SK-N-SH (cell line): ENCODE measurements at regions not wholly inside any gene's neighbourhood (a gene's known extent, or its start where the extent isn't known, plus 50 kb on each side); places are given as distances from the start of the nearest gene placed in this dataset.
A peak's percentile ranks its signal among the peaks of the same experiment; 100 is the strongest.

ENCODE experiments used
- CTCF ChIA-PET: fragments of 300-600, 350-600 bp; formaldehyde crosslinking; extraction: SDS; loops from one replicate; lab custom pipeline; 2021; lab: Yijun Ruan, JAX
- POLR2A ChIA-PET: fragments of 350-600 bp; sonication (Branson Sonifier 250); formaldehyde crosslinking; extraction: SDS; loops from one replicate; lab custom pipeline; 2020; ENCODE audit warnings: antibody characterized with exemption, inconsistent platforms; lab: Yijun Ruan, JAX
- DNase-seq: peaks from one replicate; pipeline ENCODE4 v3.0.0; 2012
- H2AFZ ChIP-seq: fragments of 200-600 bp; sonication (generic); 2 replicates; pipeline ENCODE4 v1.8.1; 2016; ENCODE audit warnings: antibody characterized with exemption, mild to moderate bottlenecking, low read depth
- H3F3A ChIP-seq: fragments of 200-600 bp; sonication (generic); replicated peaks from 2 replicates; pipeline ENCODE3; 2016; ENCODE audit warnings: antibody characterized with exemption, mild to moderate bottlenecking; ENCODE audit not compliant: insufficient read depth
- H3K27ac ChIP-seq, 2 experiments: fragments of 200-500 bp in 1 of 2; fragments of 200-600 bp in 1 of 2; sonication (Bioruptor generic) in 1 of 2; sonication (generic), shearing (Covaris generic) in 1 of 2; 2 replicates each; pipeline versions ENCODE4 v1.5.1 to v1.6.1; 2014 to 2016; ENCODE audit warnings: low read depth in 2 of 2, inconsistent platforms in 1 of 2, low read length in 1 of 2, mild to moderate bottlenecking in 1 of 2, mixed read lengths in 1 of 2
- H3K27me3 ChIP-seq: fragments of 200-600 bp; sonication (generic), shearing (Covaris generic); 2 replicates; pipeline ENCODE4 v1.6.1; 2016; ENCODE audit warnings: mixed run types; ENCODE audit not compliant: insufficient read depth
- H3K36me3 ChIP-seq, 2 experiments: fragments of 200-500 bp in 1 of 2; fragments of 200-600 bp in 1 of 2; sonication (Bioruptor generic) in 1 of 2; sonication (generic) in 1 of 2; replicated peaks in 1 of 2; 2 replicates each; pipeline versions ENCODE3 to v1.5.1; 2014 to 2016; ENCODE audit warnings: low read length in 1 of 2, mild to moderate bottlenecking in 1 of 2; ENCODE audit not compliant: insufficient read depth in 2 of 2, control insufficient read depth in 1 of 2
- H3K4me1 ChIP-seq, 2 experiments: fragments of 200-500 bp in 1 of 2; fragments of 200-600 bp in 1 of 2; sonication (Bioruptor generic) in 1 of 2; sonication (generic), shearing (Covaris generic) in 1 of 2; 2 replicates each; pipeline versions ENCODE4 v1.5.1 to v1.6.1; 2014 to 2016; ENCODE audit warnings: low read depth in 1 of 2, low read length in 1 of 2, mixed run types in 1 of 2; ENCODE audit not compliant: insufficient read depth in 2 of 2, control insufficient read depth in 1 of 2
- H3K4me2 ChIP-seq: fragments of 200-600 bp; sonication (generic), shearing (Covaris generic); 2 replicates; pipeline ENCODE4 v1.6.1; 2017; ENCODE audit warnings: mixed run types
- H3K4me3 ChIP-seq, 2 experiments: fragments of 200-500 bp in 1 of 2; fragments of 200-600 bp in 1 of 2; sonication (Bioruptor generic) in 1 of 2; sonication (generic), shearing (Covaris generic) in 1 of 2; 2 replicates each; pipeline versions ENCODE4 v1.5.1 to v1.8.1; 2014 to 2016; ENCODE audit warnings: low read depth in 2 of 2, inconsistent platforms in 1 of 2, low read length in 1 of 2, mild to moderate bottlenecking in 1 of 2, mixed read lengths in 1 of 2, moderate library complexity in 1 of 2
- H3K79me2 ChIP-seq: fragments of 200-600 bp; sonication (generic); 2 replicates; pipeline ENCODE4 v1.8.1; 2017; ENCODE audit warnings: mild to moderate bottlenecking; ENCODE audit not compliant: insufficient read depth
- H3K9ac ChIP-seq: fragments of 200-600 bp; sonication (generic); 2 replicates; pipeline ENCODE4 v1.6.1; 2017; ENCODE audit warnings: mixed run types
- H3K9me2 ChIP-seq: fragments of 200-600 bp; sonication (generic); 2 replicates; pipeline ENCODE4 v1.6.1; 2017; ENCODE audit warnings: mixed run types
- H3K9me3 ChIP-seq: fragments of 200-600 bp; sonication (generic); 2 replicates; pipeline ENCODE4 v1.6.1; 2017; ENCODE audit warnings: mixed run types, mild to moderate bottlenecking, moderate library complexity
- H4K20me1 ChIP-seq: fragments of 200-600 bp; sonication (generic); 2 replicates; pipeline ENCODE4 v1.6.1; 2017; ENCODE audit warnings: mild to moderate bottlenecking, mixed run types; ENCODE audit not compliant: insufficient read depth
- ELF1 ChIP-seq: IDR thresholded peaks from 2 replicates; pipeline ENCODE4 v1.4.0; 2012
- EZH2phosphoT487 ChIP-seq: fragments of 200-600 bp; sonication (generic); IDR thresholded peaks from 2 replicates; pipeline ENCODE4 v1.6.1; 2017; ENCODE audit warnings: low read depth, mixed run types, mild to moderate bottlenecking, antibody characterized with exemption, moderate library complexity, borderline replicate concordance
- FOSL2 ChIP-seq: IDR thresholded peaks from 2 replicates; pipeline ENCODE4 v1.4.0; 2012; ENCODE audit warnings: low read depth, mild to moderate bottlenecking, moderate library complexity, borderline replicate concordance
- FOXM1 ChIP-seq: IDR thresholded peaks from 2 replicates; pipeline ENCODE4 v1.4.0; 2012; ENCODE audit warnings: low read depth, mild to moderate bottlenecking
- GABPA ChIP-seq: IDR thresholded peaks from 2 replicates; pipeline ENCODE4 v1.4.0; 2012; ENCODE audit warnings: low read depth, mild to moderate bottlenecking
- JUND ChIP-seq: IDR thresholded peaks from 2 replicates; pipeline ENCODE4 v1.4.0; 2012
- RAD21 ChIP-seq: IDR thresholded peaks from 2 replicates; pipeline ENCODE4 v1.6.1; 2012; ENCODE audit warnings: mild to moderate bottlenecking, low read length
- RFX5 ChIP-seq: IDR thresholded peaks from 2 replicates; pipeline ENCODE4 v1.6.1; 2012; ENCODE audit warnings: mild to moderate bottlenecking, improper control_type of control experiment, low read length
- RXRA ChIP-seq: IDR thresholded peaks from 2 replicates; pipeline ENCODE4 v1.4.0; 2012; ENCODE audit warnings: low read depth, mild to moderate bottlenecking, borderline replicate concordance
- SIN3A ChIP-seq: IDR thresholded peaks from 2 replicates; pipeline ENCODE4 v1.6.1; 2012; ENCODE audit warnings: low read depth, mild to moderate bottlenecking, low read length, moderate library complexity, borderline replicate concordance
- SMC3 ChIP-seq: IDR thresholded peaks from 2 replicates; pipeline ENCODE4 v1.6.1; 2012; ENCODE audit warnings: low read depth, low read length, improper control_type of control experiment
- TAF1 ChIP-seq: IDR thresholded peaks from 2 replicates; pipeline ENCODE4 v1.6.1; 2012; ENCODE audit warnings: low read depth, mild to moderate bottlenecking, low read length, moderate library complexity, borderline replicate concordance
- YY1 ChIP-seq: IDR thresholded peaks from 2 replicates; pipeline ENCODE4 v1.4.0; 2012; ENCODE audit warnings: low read depth, mild to moderate bottlenecking
- WGBS: methylation state at CpG from one replicate; pipeline ENCODE4 v1.1.6; 2017; ENCODE audit warnings: low lambda C conversion rate; 5-methylcytosine and 5-hydroxymethylcytosine counted together
- TF ChIP-seq, protein P1 (sequence below): IDR thresholded peaks from 2 replicates; pipeline ENCODE4 v1.4.0; 2012; ENCODE audit warnings: low read depth, borderline replicate concordance
- TF ChIP-seq, protein P2 (sequence below): fragments of 200-600 bp; sonication (generic); IDR thresholded peaks from 2 replicates; pipeline ENCODE4 v1.6.1; 2017; ENCODE audit warnings: antibody characterized with exemption, mild to moderate bottlenecking, moderate library complexity
- TF ChIP-seq, protein P3 (sequence below): IDR thresholded peaks from 2 replicates; pipeline ENCODE4 v1.4.0; 2012; ENCODE audit warnings: low read depth

DNA sequence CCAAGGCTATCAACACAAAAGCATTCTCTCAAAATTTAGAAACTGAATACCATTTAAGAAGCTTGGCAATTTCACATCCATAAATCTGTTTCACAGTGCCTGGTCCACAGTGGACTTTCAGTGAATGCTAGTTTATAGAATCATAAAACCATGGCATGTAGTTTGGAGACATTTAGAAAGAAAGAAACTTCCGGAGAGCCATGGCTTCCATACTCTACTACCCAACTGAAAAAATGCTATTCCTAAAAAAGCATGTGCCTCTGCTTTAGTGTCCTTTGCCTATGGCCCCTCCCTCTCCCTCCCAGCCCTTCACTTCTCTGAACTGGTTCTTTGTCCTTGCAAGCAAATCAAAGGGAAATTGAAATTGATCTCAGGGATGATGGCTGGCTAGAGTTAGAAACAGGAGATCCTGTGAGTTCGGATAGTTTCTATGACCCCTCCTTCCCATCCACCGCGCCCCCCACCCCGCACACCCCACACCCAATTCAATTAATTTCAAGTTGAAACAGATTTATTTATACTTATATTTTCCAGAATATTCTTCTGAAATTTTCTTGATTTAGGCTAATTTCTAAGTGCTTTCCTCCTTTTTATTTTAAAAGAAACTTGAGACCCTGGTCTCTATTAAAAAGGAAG lies 248.3 kb downstream of the TRIB2 start:
- H3K9ac ChIP-seq, result no peak overlapping the region
- TF ChIP-seq FOSL2 (no peak), SIN3A (0 out of 2 replicates have a peak, but pooled peaks have one; percentile 12), RXRA (no peak), RAD21 (peak; percentile 19; the same call in 1 of the 2 replicates), EZH2phosphoT487 (no peak), TAF1 (no peak), JUND (no peak), ELF1 (no peak), GABPA (no peak), RFX5 (no peak), FOXM1 (no peak), YY1 (no peak; the same call in 1 of the 2 replicates), SMC3 (no peak)
- TF ChIP-seq, protein P1, sequence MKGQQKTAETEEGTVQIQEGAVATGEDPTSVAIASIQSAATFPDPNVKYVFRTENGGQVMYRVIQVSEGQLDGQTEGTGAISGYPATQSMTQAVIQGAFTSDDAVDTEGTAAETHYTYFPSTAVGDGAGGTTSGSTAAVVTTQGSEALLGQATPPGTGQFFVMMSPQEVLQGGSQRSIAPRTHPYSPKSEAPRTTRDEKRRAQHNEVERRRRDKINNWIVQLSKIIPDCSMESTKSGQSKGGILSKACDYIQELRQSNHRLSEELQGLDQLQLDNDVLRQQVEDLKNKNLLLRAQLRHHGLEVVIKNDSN, result no peak
- TF ChIP-seq, protein P2, sequence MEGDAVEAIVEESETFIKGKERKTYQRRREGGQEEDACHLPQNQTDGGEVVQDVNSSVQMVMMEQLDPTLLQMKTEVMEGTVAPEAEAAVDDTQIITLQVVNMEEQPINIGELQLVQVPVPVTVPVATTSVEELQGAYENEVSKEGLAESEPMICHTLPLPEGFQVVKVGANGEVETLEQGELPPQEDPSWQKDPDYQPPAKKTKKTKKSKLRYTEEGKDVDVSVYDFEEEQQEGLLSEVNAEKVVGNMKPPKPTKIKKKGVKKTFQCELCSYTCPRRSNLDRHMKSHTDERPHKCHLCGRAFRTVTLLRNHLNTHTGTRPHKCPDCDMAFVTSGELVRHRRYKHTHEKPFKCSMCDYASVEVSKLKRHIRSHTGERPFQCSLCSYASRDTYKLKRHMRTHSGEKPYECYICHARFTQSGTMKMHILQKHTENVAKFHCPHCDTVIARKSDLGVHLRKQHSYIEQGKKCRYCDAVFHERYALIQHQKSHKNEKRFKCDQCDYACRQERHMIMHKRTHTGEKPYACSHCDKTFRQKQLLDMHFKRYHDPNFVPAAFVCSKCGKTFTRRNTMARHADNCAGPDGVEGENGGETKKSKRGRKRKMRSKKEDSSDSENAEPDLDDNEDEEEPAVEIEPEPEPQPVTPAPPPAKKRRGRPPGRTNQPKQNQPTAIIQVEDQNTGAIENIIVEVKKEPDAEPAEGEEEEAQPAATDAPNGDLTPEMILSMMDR, result no peak
- TF ChIP-seq, protein P3, sequence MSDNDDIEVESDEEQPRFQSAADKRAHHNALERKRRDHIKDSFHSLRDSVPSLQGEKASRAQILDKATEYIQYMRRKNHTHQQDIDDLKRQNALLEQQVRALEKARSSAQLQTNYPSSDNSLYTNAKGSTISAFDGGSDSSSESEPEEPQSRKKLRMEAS, result no peak
- DNase-seq, result peak; percentile 33
- peaks cover 4% of the 10 kb centered on the region; the same call in 1 of the 2 replicates for H3K9me3 ChIP-seq
- no peak overlapping the region for H3K4me2 ChIP-seq
- peak overlapping the region; percentile 33 to 98; a peak in 3 of 4 replicates for H3K27ac ChIP-seq
- no peaks in the 10 kb centered on the region for H3F3A ChIP-seq
- H4K20me1 ChIP-seq, result no peaks in the 10 kb centered on the region
- no peak overlapping the region for H3K4me3 ChIP-seq
- no peaks in the 10 kb centered on the region for H3K9me2 ChIP-seq
- CTCF ChIA-PET, result interaction anchor here (1.0 to 4.5 kb wide), 7 partner anchors 8 to 244 kb away, joined by 3 to 24 read pairs (median 4); no protein-coding TSS in a partner anchor
- H3K36me3 ChIP-seq, result no peaks in the 10 kb centered on the region
- H3K79me2 ChIP-seq, result no peaks in the 10 kb centered on the region
- POLR2A ChIA-PET, result interaction anchor here (1.0 kb wide), 1 partner anchor 16 kb away, joined by 5 read pairs; no protein-coding TSS in a partner anchor
- no peaks in the 10 kb centered on the region for H3K27me3 ChIP-seq
- no peak overlapping the region for H2AFZ ChIP-seq
- 15% methylated on average over 5 of the region's 5 CpGs for WGBS
- peaks cover 7 to 31% of the 10 kb centered on the region in 2 experiments for H3K4me1 ChIP-seq
